ENCODE measurements at regions not wholly inside any gene's neighbourhood (a gene's known extent, or its start where the extent isn't known, plus 50 kb on each side); places are given as distances from the start of the nearest gene placed in this dataset.

GRCh38 chr4:131426023-131426758 is 1722.9 kb upstream of the PCDH10 start:
- intact Hi-C loops (cut with micrococcal nuclease) = no loop called here
- no peak for DNase-seq
- Histone ChIP-seq H3K9me3 (replicated peaks) (peaks cover 36% of the 10 kb centered on the region), H3K36me3 (no peaks in the 10 kb centered on the region), H3K4me1 (no peaks in the 10 kb centered on the region), H3K4me3 (no peak overlapping the region), H3K27me3 (ENCODE audit: low read depth) (no peaks in the 10 kb centered on the region), H3K27ac (replicated peaks) (no peak overlapping the region)
- TF ChIP-seq, protein P1, sequence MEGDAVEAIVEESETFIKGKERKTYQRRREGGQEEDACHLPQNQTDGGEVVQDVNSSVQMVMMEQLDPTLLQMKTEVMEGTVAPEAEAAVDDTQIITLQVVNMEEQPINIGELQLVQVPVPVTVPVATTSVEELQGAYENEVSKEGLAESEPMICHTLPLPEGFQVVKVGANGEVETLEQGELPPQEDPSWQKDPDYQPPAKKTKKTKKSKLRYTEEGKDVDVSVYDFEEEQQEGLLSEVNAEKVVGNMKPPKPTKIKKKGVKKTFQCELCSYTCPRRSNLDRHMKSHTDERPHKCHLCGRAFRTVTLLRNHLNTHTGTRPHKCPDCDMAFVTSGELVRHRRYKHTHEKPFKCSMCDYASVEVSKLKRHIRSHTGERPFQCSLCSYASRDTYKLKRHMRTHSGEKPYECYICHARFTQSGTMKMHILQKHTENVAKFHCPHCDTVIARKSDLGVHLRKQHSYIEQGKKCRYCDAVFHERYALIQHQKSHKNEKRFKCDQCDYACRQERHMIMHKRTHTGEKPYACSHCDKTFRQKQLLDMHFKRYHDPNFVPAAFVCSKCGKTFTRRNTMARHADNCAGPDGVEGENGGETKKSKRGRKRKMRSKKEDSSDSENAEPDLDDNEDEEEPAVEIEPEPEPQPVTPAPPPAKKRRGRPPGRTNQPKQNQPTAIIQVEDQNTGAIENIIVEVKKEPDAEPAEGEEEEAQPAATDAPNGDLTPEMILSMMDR (IDR thresholded peaks at IDR 0.05; ENCODE audit: borderline replicate concordance) = no peak

DNA sequence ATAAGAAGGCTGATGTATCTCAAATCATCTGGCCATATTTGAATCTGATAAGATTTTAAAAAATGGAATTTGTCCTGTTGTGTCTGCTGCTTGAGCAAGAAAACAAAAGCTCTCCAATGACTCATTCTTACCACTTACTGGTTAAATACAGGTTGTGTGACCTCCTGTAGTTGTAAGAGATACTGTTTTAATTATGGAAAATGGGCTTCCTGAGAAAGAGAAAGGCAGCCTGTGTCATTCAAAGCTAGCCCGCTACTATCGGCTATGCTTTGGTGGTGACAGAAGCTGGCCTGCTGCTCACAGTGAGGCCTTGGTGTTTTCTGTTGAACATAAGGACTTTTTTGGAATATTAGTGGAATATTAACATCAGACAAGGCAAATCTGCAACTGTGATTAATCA is 1722.1 kb upstream of the PCDH10 start:
- H3K9me3 ChIP-seq (replicated peaks) = peaks cover 36% of the 10 kb centered on the region
- H3K4me1 ChIP-seq = no peaks in the 10 kb centered on the region
- no peak overlapping the region for H3K4me3 ChIP-seq
- intact Hi-C loops (cut with micrococcal nuclease) = no loop called here
- H3K36me3 ChIP-seq = no peaks in the 10 kb centered on the region
- no peak for DNase-seq
- TF ChIP-seq, protein P1 (IDR thresholded peaks at IDR 0.05; ENCODE audit: borderline replicate concordance) = no peak
- no peak overlapping the region for H3K27ac ChIP-seq (replicated peaks)
- H3K27me3 ChIP-seq (ENCODE audit: low read depth) = no peaks in the 10 kb centered on the region

- Histone ChIP-seq H3K27ac (replicated peaks) (no peak overlapping the region), H3K27me3 (ENCODE audit: low read depth) (no peaks in the 10 kb centered on the region), H3K9me3 (replicated peaks) (peaks cover 31% of the 10 kb centered on the region), H3K4me1 (no peaks in the 10 kb centered on the region), H3K36me3 (no peaks in the 10 kb centered on the region), H3K4me3 (no peak overlapping the region)
- intact Hi-C loops (cut with micrococcal nuclease) = no loop called here
- no peak for DNase-seq
- TF ChIP-seq, protein P1 (IDR thresholded peaks at IDR 0.05; ENCODE audit: borderline replicate concordance) = no peak
Measured at GRCh38 chr4:131430302-131430701, 1718.8 kb upstream of the PCDH10 start.

DNA sequence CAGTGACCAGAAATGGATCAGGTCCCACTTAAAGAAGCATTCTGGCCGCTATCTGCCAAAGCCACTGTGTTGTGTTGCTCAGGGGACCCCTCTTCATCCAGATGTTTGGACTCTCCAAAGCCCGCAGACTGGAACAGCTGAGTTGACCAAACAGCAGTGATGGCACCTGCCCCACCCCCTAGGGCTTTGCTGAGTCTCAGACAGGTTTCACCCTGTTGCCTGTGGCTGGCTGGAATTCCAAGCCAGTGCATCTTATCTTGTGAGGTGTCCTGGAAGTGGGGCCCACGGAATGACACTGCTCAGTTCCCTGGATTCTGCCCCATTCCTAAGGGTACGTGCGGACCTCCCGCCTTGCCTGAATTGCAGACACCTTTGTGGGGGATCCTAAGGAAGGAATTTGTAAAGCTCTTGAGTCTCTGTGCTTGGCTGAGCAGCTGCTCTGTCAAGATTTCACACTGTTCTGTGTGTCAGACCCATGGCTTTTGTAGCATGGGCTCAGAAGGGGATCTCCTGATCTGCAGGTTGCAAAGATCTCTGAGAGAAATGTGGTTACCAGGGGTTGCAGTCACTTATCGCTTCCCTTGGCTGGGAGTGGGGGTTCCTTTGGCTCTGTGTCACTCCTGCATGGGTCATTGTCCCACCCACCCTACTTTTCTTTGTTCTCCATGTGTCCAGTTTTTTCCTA is 1707.9 kb upstream of the PCDH10 start:
- Histone ChIP-seq H3K4me1 (no peaks in the 10 kb centered on the region), H3K36me3 (no peaks in the 10 kb centered on the region), H3K9me3 (replicated peaks) (peaks cover 38% of the 10 kb centered on the region), H3K4me3 (no peak overlapping the region), H3K27me3 (ENCODE audit: low read depth) (no peaks in the 10 kb centered on the region), H3K27ac (replicated peaks) (no peak overlapping the region)
- intact Hi-C loops (cut with micrococcal nuclease) = no loop called here
- TF ChIP-seq, protein P1 (IDR thresholded peaks at IDR 0.05; ENCODE audit: borderline replicate concordance) = no peak
- no peak for DNase-seq

GRCh38 chr4:131447883-131448282 is 1701.2 kb upstream of the PCDH10 start:
- H3K9me3 ChIP-seq (replicated peaks) = no peaks in the 10 kb centered on the region
- TF ChIP-seq, protein P1 (IDR thresholded peaks at IDR 0.05; ENCODE audit: borderline replicate concordance) = no peak
- no peaks in the 10 kb centered on the region for H3K27me3 ChIP-seq (ENCODE audit: low read depth)
- DNase-seq = no peak
- H3K36me3 ChIP-seq = no peaks in the 10 kb centered on the region
- no peaks in the 10 kb centered on the region for H3K4me1 ChIP-seq
- H3K27ac ChIP-seq (replicated peaks) = no peak overlapping the region
- H3K4me3 ChIP-seq = no peak overlapping the region
- intact Hi-C loops (cut with micrococcal nuclease) = no loop called here

All from left ventricle myocardium inferior (tissue), 1 donor.